ENCODE measurements at regions not wholly inside any gene's neighbourhood (a gene's known extent, or its start where the extent isn't known, plus 50 kb on each side); places are given as distances from the start of the nearest gene placed in this dataset.

GRCh38 chr11:90556606-90557005 lies 333.8 kb upstream of the CHORDC1 start:
- Mint-ChIP-seq H3K9me3 (peaks cover 0 to 12% (median 10%) of the 10 kb centered on the region in 7 donors), H3K27me3 (ENCODE audit: low read depth in 3 of 3) (no peaks in the 10 kb centered on the region), H3K36me3 (no peaks in the 10 kb centered on the region), H3K27ac (no peak overlapping the region), H3K4me1 (no peaks in the 10 kb centered on the region), H3K4me3 (no peak overlapping the region)
- Histone ChIP-seq H2AFZ (ENCODE audit: insufficient read depth, low read depth, low read length, poor library complexity, severe bottlenecking) (no peak overlapping the region), H3K9me3 (replicated peaks in 1 of 2; ENCODE audit: control insufficient read depth in 1 of 2, insufficient read depth in 1 of 2, low read length in 2 of 2) (peaks cover 8 to 11% of the 10 kb centered on the region in 2 donors), H3K4me3 (replicated peaks in 1 of 3; ENCODE audit: low read depth in 2 of 3, low read length in 3 of 3) (no peak overlapping the region), H3K36me3 (replicated peaks in 1 of 2; ENCODE audit: control insufficient read depth in 1 of 2, insufficient read depth in 2 of 2, low read length in 2 of 2) (no peaks in the 10 kb centered on the region), H3K27me3 (ENCODE audit: control insufficient read depth in 2 of 2, insufficient read depth in 2 of 2, low read length in 2 of 2) (no peaks in the 10 kb centered on the region), H3K27ac (ENCODE audit: low read depth in 1 of 2, low read length in 2 of 2) (no peak overlapping the region), H3K9ac (ENCODE audit: insufficient read depth, low read length, poor library complexity, severe bottlenecking) (no peak overlapping the region), H3K4me2 (replicated peaks; ENCODE audit: extremely low read depth, low read length, poor library complexity, severe bottlenecking) (no peak overlapping the region), H4K20me1 (ENCODE audit: insufficient read depth, low read length) (no peaks in the 10 kb centered on the region), H3K79me2 (ENCODE audit: insufficient read depth, low read length) (no peaks in the 10 kb centered on the region), H3K4me1 (ENCODE audit: control insufficient read depth in 1 of 2, insufficient read depth in 2 of 2, low read length in 2 of 2) (no peaks in the 10 kb centered on the region)
- intact Hi-C loops (cut with micrococcal nuclease): no loop called here
- TF ChIP-seq, protein P1, sequence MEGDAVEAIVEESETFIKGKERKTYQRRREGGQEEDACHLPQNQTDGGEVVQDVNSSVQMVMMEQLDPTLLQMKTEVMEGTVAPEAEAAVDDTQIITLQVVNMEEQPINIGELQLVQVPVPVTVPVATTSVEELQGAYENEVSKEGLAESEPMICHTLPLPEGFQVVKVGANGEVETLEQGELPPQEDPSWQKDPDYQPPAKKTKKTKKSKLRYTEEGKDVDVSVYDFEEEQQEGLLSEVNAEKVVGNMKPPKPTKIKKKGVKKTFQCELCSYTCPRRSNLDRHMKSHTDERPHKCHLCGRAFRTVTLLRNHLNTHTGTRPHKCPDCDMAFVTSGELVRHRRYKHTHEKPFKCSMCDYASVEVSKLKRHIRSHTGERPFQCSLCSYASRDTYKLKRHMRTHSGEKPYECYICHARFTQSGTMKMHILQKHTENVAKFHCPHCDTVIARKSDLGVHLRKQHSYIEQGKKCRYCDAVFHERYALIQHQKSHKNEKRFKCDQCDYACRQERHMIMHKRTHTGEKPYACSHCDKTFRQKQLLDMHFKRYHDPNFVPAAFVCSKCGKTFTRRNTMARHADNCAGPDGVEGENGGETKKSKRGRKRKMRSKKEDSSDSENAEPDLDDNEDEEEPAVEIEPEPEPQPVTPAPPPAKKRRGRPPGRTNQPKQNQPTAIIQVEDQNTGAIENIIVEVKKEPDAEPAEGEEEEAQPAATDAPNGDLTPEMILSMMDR (IDR thresholded peaks at IDR 0.05): no peak
- no peak for DNase-seq
- 91% methylated on average over 2 of the region's 4 CpGs for WGBS (ENCODE audit: insufficient coverage)

- TF ChIP-seq, protein P1 (IDR thresholded peaks at IDR 0.05): no peak
- Histone ChIP-seq H3K4me2 (replicated peaks; ENCODE audit: extremely low read depth, low read length, poor library complexity, severe bottlenecking) (no peak overlapping the region), H3K79me2 (ENCODE audit: insufficient read depth, low read length) (no peaks in the 10 kb centered on the region), H3K36me3 (replicated peaks in 1 of 2; ENCODE audit: control insufficient read depth in 1 of 2, insufficient read depth in 2 of 2, low read length in 2 of 2) (no peaks in the 10 kb centered on the region), H3K4me1 (ENCODE audit: control insufficient read depth in 1 of 2, insufficient read depth in 2 of 2, low read length in 2 of 2) (no peaks in the 10 kb centered on the region), H3K4me3 (replicated peaks in 1 of 3; ENCODE audit: low read depth in 2 of 3, low read length in 3 of 3) (no peak overlapping the region), H2AFZ (ENCODE audit: insufficient read depth, low read depth, low read length, poor library complexity, severe bottlenecking) (no peak overlapping the region), H3K27ac (ENCODE audit: low read depth in 1 of 2, low read length in 2 of 2) (no peak overlapping the region), H3K27me3 (ENCODE audit: control insufficient read depth in 2 of 2, insufficient read depth in 2 of 2, low read length in 2 of 2) (no peaks in the 10 kb centered on the region), H4K20me1 (ENCODE audit: insufficient read depth, low read length) (no peaks in the 10 kb centered on the region), H3K9ac (ENCODE audit: insufficient read depth, low read length, poor library complexity, severe bottlenecking) (no peak overlapping the region), H3K9me3 (replicated peaks in 1 of 2; ENCODE audit: control insufficient read depth in 1 of 2, insufficient read depth in 1 of 2, low read length in 2 of 2) (peaks cover 8 to 11% of the 10 kb centered on the region in 2 donors)
- no CpG with 5 or more reads among the region's 1 CpG for WGBS (ENCODE audit: insufficient coverage)
- Mint-ChIP-seq H3K36me3 (no peaks in the 10 kb centered on the region), H3K4me3 (no peak overlapping the region), H3K27me3 (ENCODE audit: low read depth in 3 of 3) (no peaks in the 10 kb centered on the region), H3K27ac (no peak overlapping the region), H3K9me3 (peaks cover 0 to 12% (median 9%) of the 10 kb centered on the region in 7 donors), H3K4me1 (no peaks in the 10 kb centered on the region)
- intact Hi-C loops (cut with micrococcal nuclease): no loop called here
- no peak for DNase-seq
These were observed 333.2 kb upstream of the CHORDC1 start for GRCh38 chr11:90556026-90556425.

Measured in CD14-positive monocyte (primary cell).